ENCODE measurements at regions not wholly inside any gene's neighbourhood (a gene's known extent, or its start where the extent isn't known, plus 50 kb on each side); places are given as distances from the start of the nearest gene placed in this dataset.

DNA sequence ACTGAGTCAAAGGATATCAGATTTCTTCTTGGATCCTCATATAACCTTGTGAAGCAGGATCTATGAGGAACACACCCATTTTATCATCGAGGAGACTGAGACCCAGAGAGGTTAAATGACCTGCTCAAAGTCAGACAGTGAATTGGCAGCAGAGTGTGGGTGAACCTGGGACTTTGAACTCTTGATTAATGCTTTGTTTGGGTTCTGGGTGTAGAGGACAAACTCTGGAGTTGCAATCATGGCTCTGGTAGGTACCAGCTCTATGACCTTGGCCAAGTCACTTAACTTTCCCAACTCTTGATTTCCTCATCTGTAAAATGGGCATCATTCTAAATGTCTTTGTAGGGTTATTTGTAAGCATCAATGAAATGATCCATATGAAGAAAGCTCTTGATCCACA is 166.4 kb downstream of the HAPSTR1 start:
- Mint-ChIP-seq H3K4me3 (no peak overlapping the region), H3K4me1 (peaks cover 7% of the 10 kb centered on the region), H3K9me3 (no peaks in the 10 kb centered on the region), H3K27ac (no peak overlapping the region), H3K27me3 (ENCODE audit: insufficient read depth, low read depth, poor library complexity) (peaks cover 5% of the 10 kb centered on the region), H3K36me3 (ENCODE audit: low read depth) (no peaks in the 10 kb centered on the region)
- H3K36me3 ChIP-seq (ENCODE audit: insufficient read depth) = no peaks in the 10 kb centered on the region
- H3K9me2 ChIP-seq (ENCODE audit: insufficient read depth) = 0 out of 2 replicates have a peak, but pooled peaks cover 6% of the 10 kb centered on the region
- H3K27me3 ChIP-seq (ENCODE audit: insufficient read depth) = no peaks in the 10 kb centered on the region
- H3K4me1 ChIP-seq (ENCODE audit: insufficient read depth) = no peaks in the 10 kb centered on the region
- TF ChIP-seq, protein P1, sequence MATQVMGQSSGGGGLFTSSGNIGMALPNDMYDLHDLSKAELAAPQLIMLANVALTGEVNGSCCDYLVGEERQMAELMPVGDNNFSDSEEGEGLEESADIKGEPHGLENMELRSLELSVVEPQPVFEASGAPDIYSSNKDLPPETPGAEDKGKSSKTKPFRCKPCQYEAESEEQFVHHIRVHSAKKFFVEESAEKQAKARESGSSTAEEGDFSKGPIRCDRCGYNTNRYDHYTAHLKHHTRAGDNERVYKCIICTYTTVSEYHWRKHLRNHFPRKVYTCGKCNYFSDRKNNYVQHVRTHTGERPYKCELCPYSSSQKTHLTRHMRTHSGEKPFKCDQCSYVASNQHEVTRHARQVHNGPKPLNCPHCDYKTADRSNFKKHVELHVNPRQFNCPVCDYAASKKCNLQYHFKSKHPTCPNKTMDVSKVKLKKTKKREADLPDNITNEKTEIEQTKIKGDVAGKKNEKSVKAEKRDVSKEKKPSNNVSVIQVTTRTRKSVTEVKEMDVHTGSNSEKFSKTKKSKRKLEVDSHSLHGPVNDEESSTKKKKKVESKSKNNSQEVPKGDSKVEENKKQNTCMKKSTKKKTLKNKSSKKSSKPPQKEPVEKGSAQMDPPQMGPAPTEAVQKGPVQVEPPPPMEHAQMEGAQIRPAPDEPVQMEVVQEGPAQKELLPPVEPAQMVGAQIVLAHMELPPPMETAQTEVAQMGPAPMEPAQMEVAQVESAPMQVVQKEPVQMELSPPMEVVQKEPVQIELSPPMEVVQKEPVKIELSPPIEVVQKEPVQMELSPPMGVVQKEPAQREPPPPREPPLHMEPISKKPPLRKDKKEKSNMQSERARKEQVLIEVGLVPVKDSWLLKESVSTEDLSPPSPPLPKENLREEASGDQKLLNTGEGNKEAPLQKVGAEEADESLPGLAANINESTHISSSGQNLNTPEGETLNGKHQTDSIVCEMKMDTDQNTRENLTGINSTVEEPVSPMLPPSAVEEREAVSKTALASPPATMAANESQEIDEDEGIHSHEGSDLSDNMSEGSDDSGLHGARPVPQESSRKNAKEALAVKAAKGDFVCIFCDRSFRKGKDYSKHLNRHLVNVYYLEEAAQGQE (IDR thresholded peaks at IDR 0.05; ENCODE audit: unreplicated experiment) = no peak
- TF ChIP-seq, protein P2, sequence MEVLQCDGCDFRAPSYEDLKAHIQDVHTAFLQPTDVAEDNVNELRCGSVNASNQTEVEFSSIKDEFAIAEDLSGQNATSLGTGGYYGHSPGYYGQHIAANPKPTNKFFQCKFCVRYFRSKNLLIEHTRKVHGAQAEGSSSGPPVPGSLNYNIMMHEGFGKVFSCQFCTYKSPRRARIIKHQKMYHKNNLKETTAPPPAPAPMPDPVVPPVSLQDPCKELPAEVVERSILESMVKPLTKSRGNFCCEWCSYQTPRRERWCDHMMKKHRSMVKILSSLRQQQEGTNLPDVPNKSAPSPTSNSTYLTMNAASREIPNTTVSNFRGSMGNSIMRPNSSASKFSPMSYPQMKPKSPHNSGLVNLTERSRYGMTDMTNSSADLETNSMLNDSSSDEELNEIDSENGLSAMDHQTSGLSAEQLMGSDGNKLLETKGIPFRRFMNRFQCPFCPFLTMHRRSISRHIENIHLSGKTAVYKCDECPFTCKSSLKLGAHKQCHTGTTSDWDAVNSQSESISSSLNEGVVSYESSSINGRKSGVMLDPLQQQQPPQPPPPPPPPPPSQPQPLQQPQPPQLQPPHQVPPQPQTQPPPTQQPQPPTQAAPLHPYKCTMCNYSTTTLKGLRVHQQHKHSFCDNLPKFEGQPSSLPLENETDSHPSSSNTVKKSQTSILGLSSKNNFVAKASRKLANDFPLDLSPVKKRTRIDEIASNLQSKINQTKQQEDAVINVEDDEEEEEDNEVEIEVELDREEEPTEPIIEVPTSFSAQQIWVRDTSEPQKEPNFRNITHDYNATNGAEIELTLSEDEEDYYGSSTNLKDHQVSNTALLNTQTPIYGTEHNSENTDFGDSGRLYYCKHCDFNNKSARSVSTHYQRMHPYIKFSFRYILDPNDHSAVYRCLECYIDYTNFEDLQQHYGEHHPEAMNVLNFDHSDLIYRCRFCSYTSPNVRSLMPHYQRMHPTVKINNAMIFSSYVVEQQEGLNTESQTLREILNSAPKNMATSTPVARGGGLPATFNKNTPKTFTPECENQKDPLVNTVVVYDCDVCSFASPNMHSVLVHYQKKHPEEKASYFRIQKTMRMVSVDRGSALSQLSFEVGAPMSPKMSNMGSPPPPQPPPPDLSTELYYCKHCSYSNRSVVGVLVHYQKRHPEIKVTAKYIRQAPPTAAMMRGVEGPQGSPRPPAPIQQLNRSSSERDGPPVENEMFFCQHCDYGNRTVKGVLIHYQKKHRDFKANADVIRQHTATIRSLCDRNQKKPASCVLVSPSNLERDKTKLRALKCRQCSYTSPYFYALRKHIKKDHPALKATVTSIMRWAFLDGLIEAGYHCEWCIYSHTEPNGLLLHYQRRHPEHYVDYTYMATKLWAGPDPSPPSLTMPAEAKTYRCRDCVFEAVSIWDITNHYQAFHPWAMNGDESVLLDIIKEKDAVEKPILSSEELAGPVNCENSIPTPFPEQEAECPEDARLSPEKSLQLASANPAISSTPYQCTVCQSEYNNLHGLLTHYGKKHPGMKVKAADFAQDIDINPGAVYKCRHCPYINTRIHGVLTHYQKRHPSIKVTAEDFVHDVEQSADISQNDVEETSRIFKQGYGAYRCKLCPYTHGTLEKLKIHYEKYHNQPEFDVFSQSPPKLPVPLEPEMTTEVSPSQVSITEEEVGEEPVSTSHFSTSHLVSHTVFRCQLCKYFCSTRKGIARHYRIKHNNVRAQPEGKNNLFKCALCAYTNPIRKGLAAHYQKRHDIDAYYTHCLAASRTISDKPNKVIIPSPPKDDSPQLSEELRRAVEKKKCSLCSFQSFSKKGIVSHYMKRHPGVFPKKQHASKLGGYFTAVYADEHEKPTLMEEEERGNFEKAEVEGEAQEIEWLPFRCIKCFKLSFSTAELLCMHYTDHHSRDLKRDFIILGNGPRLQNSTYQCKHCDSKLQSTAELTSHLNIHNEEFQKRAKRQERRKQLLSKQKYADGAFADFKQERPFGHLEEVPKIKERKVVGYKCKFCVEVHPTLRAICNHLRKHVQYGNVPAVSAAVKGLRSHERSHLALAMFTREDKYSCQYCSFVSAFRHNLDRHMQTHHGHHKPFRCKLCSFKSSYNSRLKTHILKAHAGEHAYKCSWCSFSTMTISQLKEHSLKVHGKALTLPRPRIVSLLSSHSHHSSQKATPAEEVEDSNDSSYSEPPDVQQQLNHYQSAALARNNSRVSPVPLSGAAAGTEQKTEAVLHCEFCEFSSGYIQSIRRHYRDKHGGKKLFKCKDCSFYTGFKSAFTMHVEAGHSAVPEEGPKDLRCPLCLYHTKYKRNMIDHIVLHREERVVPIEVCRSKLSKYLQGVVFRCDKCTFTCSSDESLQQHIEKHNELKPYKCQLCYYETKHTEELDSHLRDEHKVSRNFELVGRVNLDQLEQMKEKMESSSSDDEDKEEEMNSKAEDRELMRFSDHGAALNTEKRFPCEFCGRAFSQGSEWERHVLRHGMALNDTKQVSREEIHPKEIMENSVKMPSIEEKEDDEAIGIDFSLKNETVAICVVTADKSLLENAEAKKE (CRISPR knock-in tag; IDR thresholded peaks at IDR 0.05) = no peak
- no peak for TF ChIP-seq NANOG (IDR thresholded peaks at IDR 0.05; ENCODE audit: borderline replicate concordance)
- TF ChIP-seq, protein P3, sequence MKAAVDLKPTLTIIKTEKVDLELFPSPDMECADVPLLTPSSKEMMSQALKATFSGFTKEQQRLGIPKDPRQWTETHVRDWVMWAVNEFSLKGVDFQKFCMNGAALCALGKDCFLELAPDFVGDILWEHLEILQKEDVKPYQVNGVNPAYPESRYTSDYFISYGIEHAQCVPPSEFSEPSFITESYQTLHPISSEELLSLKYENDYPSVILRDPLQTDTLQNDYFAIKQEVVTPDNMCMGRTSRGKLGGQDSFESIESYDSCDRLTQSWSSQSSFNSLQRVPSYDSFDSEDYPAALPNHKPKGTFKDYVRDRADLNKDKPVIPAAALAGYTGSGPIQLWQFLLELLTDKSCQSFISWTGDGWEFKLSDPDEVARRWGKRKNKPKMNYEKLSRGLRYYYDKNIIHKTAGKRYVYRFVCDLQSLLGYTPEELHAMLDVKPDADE (IDR thresholded peaks at IDR 0.05) = no peak
- no peak overlapping the region for H3K4me3 ChIP-seq
- H3F3A ChIP-seq (replicated peaks; ENCODE audit: low read depth) = no peaks in the 10 kb centered on the region
- H4K20me1 ChIP-seq (replicated peaks; ENCODE audit: insufficient read depth) = no peaks in the 10 kb centered on the region
- no peak for DNase-seq (ENCODE audit: low spot score)
- H3K27ac ChIP-seq (ENCODE audit: low read depth) = no peak overlapping the region
- H2AFZ ChIP-seq = peak overlapping the region; percentile 60; the same call in 1 of the 2 replicates
- no peak overlapping the region for H3K4me2 ChIP-seq
- H3K79me2 ChIP-seq (replicated peaks; ENCODE audit: insufficient read depth) = no peaks in the 10 kb centered on the region
- ATAC-seq = no peak
